Mucosa of rectum (tissue), 2 donors: ENCODE measurements at regions not wholly inside any gene's neighbourhood (a gene's known extent, or its start where the extent isn't known, plus 50 kb on each side); places are given as distances from the start of the nearest gene placed in this dataset.

Experiments used
- H3K27ac ChIP-seq, 2 donors: one replicate each; pipeline ENCODE4 v1.7.0; 2013; ENCODE audit warnings: inconsistent platforms in 2 of 2, low read depth in 2 of 2, low read length in 2 of 2
- H3K27me3 ChIP-seq, 2 donors: one replicate each; pipeline ENCODE4 v1.7.0; 2013; ENCODE audit warnings: low read length in 2 of 2; ENCODE audit not compliant: control insufficient read depth in 2 of 2, insufficient read depth in 2 of 2
- H3K36me3 ChIP-seq, 2 donors: one replicate each; pipeline ENCODE4 v1.7.0; 2013; ENCODE audit warnings: low read length in 2 of 2; ENCODE audit not compliant: control insufficient read depth in 2 of 2, insufficient read depth in 2 of 2
- H3K4me1 ChIP-seq, 2 donors: one replicate each; pipeline ENCODE4 v1.7.0; 2013; ENCODE audit warnings: low read length in 2 of 2, mild to moderate bottlenecking in 1 of 2; ENCODE audit not compliant: control insufficient read depth in 2 of 2, insufficient read depth in 2 of 2
- H3K4me3 ChIP-seq, 2 donors: one replicate each; pipeline ENCODE4 v1.7.0; 2013; ENCODE audit warnings: low read length in 2 of 2
- H3K9ac ChIP-seq, 2 donors: one replicate each; pipeline ENCODE4 v1.7.0; 2013; ENCODE audit warnings: low read length in 2 of 2, low read depth in 1 of 2, mild to moderate bottlenecking in 1 of 2
- H3K9me3 ChIP-seq, 2 donors: one replicate each; pipeline ENCODE4 v1.7.0; 2013; ENCODE audit warnings: low read length in 2 of 2; ENCODE audit not compliant: control insufficient read depth in 2 of 2
- donor health status: healthy.
- donor health status: Normal muscosa, but diverticular disease.

DNA sequence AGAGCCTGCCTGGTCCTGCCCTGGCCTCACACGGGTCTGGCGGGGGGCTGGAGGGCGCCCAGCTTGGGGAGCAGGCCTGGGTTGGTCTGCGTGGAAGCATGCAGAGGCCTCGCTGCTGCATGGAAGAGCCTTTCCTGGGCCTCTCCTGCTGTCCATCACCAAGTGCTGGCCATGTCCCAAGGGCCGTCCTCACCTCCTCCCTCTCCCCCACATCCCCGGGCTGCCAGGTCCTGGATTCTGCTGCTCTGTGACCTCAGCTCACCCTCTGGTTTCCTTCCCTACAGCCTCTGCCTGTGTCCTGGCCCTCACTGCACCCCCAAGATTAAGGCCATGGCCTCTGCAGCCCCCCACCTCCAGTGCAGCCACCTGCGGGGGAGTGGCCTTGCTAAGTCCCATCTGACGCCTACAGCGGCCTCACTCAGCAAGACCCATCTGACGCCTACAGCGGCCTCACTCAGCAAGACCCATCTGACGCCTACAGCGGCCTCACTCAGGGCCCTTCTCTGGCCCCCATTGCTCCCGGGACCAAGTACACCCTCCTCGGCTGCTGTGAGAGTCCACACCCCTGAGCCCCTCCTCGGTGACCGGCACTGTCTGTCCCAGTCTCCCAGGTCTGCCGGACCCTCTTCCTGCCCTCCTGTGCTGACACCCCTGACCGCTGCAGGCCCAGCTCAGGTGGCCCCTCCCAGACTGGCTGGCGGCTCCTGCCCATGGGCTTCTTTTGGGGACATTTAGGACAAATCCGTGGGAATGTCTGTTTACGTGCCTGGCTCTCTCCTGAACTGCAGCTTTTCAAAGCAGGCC, 119.5 kb upstream of the B3GAT1 start:
- Histone ChIP-seq H3K27ac (no peak overlapping the region), H3K27me3 (no peaks in the 10 kb centered on the region), H3K9me3 (no peaks in the 10 kb centered on the region), H3K9ac (no peak overlapping the region), H3K4me3 (no peak overlapping the region), H3K36me3 (no peaks in the 10 kb centered on the region), H3K4me1 (no peaks in the 10 kb centered on the region)

DNA sequence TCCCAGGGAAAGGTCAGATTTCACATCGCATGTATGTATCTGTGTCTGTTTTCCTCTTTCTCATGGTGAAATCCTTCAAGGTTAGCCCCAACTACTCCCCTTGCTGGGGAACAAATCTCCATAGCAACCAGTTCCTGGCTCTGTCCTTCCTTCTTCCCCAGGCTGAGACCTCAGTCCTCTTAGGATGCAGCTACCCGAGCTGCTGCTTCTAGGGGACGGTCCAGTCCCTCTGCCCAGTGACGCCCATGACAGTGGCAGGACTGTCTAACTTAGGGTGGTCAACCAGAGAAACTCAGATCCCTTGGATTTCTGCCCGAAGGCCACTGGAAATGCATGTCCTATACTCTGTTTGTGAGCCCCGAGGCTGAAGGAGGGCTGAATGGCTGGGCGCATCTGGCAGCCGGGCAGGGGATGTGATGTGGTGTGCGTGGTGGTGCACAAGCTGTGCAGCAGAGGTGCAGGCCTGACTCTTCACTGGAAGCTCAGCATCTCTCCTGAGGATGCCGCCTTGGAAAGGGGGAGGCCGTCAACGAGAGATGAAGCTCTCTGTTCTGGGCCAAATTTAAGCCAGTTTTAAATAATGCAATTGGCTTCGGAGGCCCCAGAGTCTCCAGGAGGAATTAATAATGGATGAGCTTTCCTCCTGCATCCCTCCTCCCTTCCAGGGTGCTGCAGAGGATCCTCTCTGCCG, 118.7 kb upstream of the B3GAT1 start:
- Histone ChIP-seq H3K4me3 (no peak overlapping the region), H3K36me3 (no peaks in the 10 kb centered on the region), H3K27me3 (no peaks in the 10 kb centered on the region), H3K9me3 (no peaks in the 10 kb centered on the region), H3K4me1 (no peaks in the 10 kb centered on the region), H3K27ac (no peak overlapping the region), H3K9ac (no peak overlapping the region)

DNA sequence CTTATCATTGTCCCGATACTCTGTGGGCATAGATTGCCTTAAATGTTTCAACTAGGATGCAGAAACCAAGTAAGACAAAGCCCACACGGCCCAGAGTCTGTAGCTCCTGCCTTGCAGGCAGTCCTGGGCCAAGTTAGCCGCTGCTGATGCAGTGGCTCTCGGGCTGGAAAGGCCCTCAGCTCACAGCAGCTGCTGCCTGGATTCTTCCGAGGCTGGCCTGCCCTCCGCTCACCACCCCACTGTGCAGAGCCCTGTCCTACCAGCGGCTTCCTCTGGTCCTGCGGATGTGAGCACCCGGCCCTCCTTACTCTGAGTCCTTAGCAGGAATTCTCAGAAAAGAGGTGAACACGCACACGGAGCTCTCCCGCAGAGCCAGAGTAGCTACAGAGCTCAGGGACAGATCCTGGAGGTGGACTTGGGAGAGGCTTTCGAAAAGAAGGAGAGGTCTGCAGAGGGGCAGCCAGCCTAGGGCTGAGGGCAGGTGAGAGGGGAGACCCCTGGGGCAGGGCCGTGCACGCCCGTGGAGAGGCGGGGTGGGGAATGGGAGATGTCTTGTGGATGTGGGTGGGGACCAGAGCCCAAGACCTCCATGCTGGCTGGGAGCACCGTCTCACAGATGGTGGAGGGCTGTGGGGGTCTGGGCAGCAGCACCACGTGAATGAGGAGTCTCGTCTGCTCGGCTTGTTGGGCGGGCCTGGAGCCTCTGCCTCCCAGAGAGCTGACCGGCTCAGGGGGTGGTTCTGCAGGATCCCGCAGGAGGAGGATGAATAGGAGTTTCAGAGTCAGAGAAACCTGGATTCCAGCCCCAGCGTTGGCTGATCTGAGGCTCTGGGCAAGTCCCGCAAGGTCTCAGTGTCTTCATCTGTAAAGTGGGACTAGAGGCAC, 117.4 kb upstream of the B3GAT1 start:
- H3K4me3 ChIP-seq: no peak overlapping the region
- H3K9ac ChIP-seq: no peak overlapping the region
- H3K27me3 ChIP-seq: no peaks in the 10 kb centered on the region
- no peaks in the 10 kb centered on the region for H3K36me3 ChIP-seq
- H3K4me1 ChIP-seq: no peaks in the 10 kb centered on the region
- no peak overlapping the region for H3K27ac ChIP-seq
- H3K9me3 ChIP-seq: no peaks in the 10 kb centered on the region

DNA sequence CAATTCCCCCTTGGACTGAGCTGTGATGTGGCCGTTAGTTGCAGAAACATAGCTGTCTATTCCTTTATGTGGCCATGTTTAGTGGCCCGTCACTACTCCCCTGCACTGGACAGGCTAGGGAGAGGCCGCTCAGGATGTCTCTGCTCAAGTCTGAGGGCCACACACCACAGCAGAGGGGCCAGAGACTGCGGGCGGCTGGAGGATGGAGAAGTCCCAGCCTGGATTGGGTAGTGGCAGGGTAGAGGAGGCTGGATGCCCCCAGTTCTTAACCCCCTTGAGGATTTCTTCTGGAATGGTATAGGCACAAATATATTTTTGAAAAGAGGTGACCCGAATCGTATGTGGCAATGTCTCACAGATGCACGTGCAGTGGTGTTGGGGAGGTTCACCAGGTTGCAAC, 116.4 kb upstream of the B3GAT1 start:
- no peaks in the 10 kb centered on the region for H3K27me3 ChIP-seq
- no peaks in the 10 kb centered on the region for H3K36me3 ChIP-seq
- no peaks in the 10 kb centered on the region for H3K9me3 ChIP-seq
- H3K4me3 ChIP-seq: no peak overlapping the region
- no peaks in the 10 kb centered on the region for H3K4me1 ChIP-seq
- H3K9ac ChIP-seq: no peak overlapping the region
- H3K27ac ChIP-seq: no peak overlapping the region

DNA sequence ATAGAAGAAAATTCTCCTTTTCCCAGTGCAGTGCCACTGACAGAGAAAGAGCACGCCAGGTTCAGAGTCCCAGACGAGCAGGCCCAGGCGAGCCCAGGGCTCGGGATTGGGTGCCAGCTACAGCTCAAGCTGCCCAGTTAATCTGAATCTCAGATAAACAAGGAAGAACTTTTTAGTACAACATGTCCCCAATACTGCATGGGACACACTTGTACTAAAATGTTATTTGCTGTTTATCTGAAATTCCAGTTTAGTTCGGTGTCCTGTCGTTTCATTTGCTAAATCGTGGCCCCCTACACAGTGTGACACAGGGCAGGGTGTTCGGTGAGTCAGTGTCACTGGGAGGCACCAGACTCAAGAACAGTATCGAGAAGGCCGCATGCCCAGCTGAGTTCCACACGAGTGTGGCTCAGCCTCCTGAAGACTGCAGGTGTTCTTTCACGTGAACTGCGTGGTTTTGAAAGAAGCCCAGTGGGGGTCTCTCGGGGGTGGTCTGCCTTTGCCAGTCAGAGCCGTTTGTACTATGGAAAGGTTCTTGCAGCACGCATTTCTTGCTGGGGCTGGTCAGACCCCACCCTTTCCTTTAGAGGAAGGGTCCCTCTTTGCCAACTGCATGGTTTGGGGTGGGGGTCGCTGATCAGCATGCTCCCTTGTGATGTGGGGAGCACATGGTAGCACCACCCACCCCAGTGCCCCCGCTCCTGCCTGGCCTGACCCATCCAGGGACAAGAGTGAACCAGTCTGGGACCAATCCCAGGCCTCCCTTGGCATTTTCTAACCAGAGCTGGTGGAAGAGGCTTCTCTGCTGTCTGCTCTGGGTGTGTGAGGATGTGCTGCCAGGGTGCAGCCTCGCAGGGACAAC, 115.6 kb upstream of the B3GAT1 start:
- Histone ChIP-seq H3K36me3 (no peaks in the 10 kb centered on the region), H3K9ac (no peak overlapping the region), H3K27ac (no peak overlapping the region), H3K4me1 (no peaks in the 10 kb centered on the region), H3K9me3 (no peaks in the 10 kb centered on the region), H3K27me3 (no peaks in the 10 kb centered on the region), H3K4me3 (no peak overlapping the region)

DNA sequence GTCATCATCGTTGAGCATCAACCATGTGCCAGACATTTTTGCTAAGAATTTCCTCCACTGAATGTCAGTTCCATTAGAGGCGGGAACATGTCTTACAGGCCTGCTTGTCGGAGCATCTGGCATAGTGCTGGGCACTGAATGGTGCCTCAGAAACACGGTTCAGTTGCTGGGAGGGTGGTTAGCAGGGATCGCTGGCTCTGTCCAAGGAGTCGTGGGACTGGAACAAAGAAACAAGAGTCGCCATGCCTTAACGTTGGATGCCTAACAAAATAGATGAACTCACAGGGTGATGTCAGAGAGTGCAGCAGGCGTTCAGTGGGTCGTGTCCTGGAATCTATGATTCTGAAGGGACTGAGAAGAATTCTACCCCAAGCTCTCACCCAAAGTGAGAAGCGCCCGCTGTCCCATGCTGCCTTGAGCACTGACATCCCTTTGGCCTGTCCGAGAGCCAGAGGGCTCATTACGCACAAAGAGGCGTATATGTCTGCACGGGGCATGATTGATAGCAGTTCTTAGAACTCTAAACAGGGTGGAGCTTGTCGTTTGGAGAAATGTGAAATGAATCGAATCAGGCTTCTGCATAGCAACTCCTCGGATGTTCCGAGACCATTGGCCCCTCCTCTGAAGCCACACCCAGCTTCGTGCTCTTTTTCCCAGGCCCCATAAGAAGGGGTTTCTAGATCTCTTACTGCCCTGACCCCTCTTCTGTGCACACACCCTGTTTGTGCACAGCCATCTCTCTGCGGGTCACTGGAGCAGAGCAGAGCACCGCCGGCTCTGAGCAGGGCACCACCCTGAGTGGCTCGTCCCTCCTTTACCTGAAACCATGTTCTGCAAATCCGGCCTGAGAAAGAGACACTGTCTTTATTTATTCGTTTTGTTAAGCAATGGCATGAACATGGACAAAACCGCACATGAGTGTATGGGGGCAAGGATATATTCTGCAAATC, 113.1 kb upstream of the B3GAT1 start:
- H3K4me3 ChIP-seq: no peak overlapping the region
- no peaks in the 10 kb centered on the region for H3K36me3 ChIP-seq
- no peak overlapping the region for H3K9ac ChIP-seq
- H3K27me3 ChIP-seq: no peaks in the 10 kb centered on the region
- H3K4me1 ChIP-seq: no peaks in the 10 kb centered on the region
- H3K9me3 ChIP-seq: peaks cover 0 to 1% of the 10 kb centered on the region in 2 donors
- H3K27ac ChIP-seq: no peak overlapping the region

DNA sequence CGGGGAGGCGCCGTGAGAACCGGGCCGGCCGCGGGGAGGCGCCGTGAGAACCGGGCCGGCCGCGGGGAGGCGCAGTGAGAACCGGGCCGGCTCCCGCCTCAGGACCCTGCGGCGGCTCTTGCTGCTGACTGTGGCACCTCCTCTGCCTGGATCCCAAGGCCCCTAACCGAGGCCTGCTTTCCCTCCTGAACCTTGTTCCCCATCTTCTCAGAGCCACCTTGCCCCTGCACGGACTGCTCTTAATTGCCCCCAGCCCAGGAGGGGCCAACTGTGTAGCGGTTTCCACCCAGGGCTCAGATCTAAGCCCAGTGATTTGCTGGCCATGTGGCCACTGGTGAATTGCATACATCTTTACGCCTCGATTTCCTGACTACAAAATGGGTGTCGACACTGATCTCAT, 112.2 kb upstream of the B3GAT1 start:
- no peak overlapping the region for H3K4me3 ChIP-seq
- no peaks in the 10 kb centered on the region for H3K36me3 ChIP-seq
- H3K27me3 ChIP-seq: no peaks in the 10 kb centered on the region
- H3K9me3 ChIP-seq: peaks cover 0 to 1% of the 10 kb centered on the region in 2 donors
- no peak overlapping the region for H3K9ac ChIP-seq
- no peak overlapping the region for H3K27ac ChIP-seq
- no peaks in the 10 kb centered on the region for H3K4me1 ChIP-seq

DNA sequence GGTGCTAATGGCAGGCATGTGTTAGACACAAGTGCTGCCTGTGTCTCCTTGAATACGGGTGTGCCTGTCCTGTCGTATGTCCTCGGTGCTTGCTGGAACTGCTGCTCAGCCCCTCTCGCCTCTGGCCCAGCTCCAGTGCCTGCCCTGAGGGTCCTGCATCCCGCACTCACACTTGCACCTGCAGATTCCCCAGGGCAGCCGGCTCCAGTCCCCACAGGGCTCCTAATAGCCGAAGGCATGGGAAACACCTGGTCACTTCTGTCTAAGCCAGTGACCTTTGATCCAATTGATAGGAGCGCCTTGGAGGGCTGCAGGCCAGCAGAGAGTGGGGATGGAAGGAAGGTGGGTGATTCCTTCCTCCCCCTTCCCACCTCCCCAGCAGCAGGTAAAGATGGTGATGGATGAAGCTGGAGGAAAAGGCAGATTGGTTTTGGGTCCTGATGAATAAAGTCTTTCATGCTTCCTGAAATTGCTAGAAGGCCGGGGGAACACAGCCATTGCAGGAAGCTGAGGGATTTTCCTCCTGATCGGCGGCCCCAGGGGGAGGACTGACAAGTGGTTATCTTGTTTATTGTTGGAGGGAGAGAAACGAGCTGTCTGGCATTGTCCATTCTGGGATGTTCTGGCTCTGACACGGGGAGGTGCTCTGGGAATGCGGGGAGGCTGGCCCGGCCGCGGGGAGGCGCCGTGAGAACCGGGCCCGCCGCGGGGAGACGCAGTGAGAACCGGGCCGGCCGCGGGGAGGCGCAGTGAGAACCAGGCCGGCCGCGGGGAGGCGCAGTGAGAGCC, 110.9 kb upstream of the B3GAT1 start:
- Histone ChIP-seq H3K4me3 (no peak overlapping the region), H3K9ac (no peak overlapping the region), H3K36me3 (no peaks in the 10 kb centered on the region), H3K27ac (no peak overlapping the region), H3K4me1 (peaks cover 0 to 1% of the 10 kb centered on the region in 2 donors), H3K9me3 (peaks cover 0 to 1% of the 10 kb centered on the region in 2 donors), H3K27me3 (no peaks in the 10 kb centered on the region)
